IMR-90 (cell line): ENCODE measurements at regions not wholly inside any gene's neighbourhood (a gene's known extent, or its start where the extent isn't known, plus 50 kb on each side); places are given as distances from the start of the nearest gene placed in this dataset.
A peak's percentile ranks its signal among the peaks of the same experiment; 100 is the strongest.

Experiments
- CTCF ChIP-seq: conservative IDR thresholded peaks from 2 replicates; pipeline ENCODE4 v1.5.1; 2012; ENCODE audit warnings: mild to moderate bottlenecking, low read depth, low read length, improper control_type of control experiment
- ELK1 ChIP-seq: fragments of 150-350 bp; IDR thresholded peaks from 2 replicates; pipeline ENCODE4 v1.6.1; 2016; ENCODE audit warnings: low read depth, mild to moderate bottlenecking, low read length, moderate library complexity, borderline replicate concordance
- RFX5 ChIP-seq: IDR thresholded peaks from 2 replicates; pipeline ENCODE4 v1.8.0; 2012; ENCODE audit warnings: low read depth, mild to moderate bottlenecking, low read length, moderate library complexity

- TF ChIP-seq RFX5 (no peak), ELK1 (no peak), CTCF (peak; percentile 21; the same call in 1 of the 2 replicates)
Measured at GRCh38 chr6:112781241-112781640, 434.1 kb downstream of the RFPL4B start.
